Stimulated activated CD4-positive, alpha-beta T cell treated with anti-CD3 and anti-CD28 coated beads, Interleukin-4, amount 100 ng/mL, for 1 hour (primary cell): ENCODE measurements at regions not wholly inside any gene's neighbourhood (a gene's known extent, or its start where the extent isn't known, plus 50 kb on each side); places are given as distances from the start of the nearest gene placed in this dataset.

Experiments
- DNase-seq: peaks from one replicate; pipeline ENCODE4 v3.0.0-alpha.2; 2020

DNA sequence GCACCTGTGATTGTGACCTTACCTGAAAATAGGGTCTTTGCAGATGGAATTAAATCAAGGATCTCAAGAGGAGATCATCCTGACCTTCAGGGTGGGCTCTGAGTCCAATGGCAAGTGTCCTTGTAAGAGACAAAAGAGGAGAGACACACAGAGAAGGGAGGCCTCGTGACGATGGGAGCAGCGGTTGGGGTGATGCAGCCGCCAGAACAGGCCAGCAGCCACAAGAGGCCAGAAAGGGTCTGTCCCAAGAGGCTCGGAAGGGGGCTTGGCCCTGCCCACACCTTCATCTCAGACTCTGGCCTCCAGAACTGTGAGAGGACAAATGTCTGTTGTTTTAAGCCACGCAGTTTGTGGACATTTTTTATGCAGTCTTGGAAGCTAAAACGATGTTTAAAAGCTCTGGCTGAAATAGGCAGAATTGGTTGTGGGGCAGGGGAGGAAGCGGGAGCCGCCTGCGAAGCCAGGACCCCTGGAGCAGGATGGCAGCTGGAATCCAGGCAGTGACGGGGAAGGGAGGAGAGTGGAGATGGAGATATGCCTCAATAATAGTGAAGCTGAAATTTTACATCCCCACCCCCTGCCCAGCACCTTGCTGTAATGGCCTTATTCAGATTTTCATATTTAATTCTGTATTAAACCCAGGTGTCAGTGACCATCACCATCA lies 216.4 kb downstream of the ANKRD60 start:
- DNase-seq = no peak

DNA sequence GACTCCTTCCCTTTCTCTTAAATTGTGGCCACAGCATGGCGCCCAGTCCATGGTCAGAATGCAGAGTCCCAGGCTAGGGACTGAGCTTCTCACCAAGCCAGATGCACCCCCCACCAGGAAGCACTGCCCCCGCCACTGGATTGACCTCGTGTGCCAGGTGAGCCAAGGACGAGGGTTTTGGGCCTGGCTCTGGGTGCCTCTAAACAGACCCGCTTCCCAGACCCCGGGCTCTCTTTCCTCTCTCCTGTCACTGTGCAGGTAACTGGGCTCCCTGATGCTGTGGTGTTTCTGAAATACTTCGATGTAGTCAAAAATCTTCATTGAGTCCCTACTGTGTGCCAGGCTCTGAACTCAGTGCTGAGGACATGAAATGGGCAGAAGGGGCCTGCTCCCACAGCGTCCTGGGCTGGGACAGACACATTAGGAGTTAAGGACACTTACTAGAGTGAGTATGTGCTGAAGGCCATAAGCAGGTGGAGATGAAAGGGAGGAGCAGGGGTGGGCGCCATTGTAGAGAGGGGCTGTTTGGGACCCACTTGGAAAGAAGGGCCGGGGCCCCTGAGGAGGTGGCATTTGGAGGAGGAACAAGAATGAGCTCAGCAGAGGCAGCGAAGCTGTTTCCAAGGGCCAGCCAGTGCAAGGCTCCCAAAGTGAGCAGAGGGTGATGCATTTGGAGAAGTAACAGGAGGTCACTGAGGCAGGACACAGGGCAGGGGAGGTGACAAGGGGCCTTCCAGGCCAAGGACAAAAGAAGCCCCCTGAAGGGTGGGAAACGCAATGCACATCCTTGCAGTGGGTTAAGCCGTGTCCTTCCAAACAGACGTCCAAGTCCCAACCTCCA lies 217.1 kb downstream of the ANKRD60 start:
- no peak for DNase-seq

DNA sequence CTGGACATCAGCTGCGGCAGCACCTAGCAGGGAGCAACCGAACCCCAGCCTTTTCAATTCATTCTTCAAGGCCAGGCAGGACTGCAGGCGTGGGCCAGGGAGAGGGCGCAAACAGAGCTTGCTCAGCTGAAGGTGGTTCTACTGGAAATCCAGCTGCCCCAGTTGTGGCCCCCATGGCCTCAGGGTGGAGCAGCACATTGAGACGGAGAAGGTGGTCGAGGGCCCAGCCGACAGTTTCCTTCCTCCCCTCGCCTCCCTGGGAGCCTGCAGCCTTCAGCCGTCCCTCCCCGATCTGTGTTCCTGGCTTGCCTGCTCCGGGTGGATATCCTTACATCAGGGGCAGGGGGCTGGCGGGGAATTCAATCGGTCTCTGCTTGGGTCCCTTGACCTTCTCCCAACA lies 217.8 kb downstream of the ANKRD60 start:
- no peak for DNase-seq

DNA sequence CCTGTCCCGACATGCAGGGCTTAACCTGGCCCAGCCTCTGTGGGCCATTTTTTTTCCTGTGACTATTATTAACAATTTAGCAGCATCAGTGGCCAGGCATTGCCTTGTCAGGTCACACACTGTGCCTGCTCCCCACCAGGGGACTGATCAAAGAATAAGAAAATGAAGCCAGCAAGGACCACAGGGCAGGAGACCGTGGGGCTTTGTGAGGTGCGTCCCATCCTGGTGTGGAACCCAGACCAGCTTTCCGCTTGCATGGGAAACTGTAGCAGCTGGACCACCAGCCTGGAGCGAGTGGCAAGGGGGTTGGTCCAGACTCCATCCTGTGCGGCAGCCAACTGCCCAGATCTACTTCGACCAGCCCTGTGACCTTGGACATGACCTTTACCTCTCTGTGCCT lies 218.3 kb downstream of the ANKRD60 start:
- no peak for DNase-seq

DNA sequence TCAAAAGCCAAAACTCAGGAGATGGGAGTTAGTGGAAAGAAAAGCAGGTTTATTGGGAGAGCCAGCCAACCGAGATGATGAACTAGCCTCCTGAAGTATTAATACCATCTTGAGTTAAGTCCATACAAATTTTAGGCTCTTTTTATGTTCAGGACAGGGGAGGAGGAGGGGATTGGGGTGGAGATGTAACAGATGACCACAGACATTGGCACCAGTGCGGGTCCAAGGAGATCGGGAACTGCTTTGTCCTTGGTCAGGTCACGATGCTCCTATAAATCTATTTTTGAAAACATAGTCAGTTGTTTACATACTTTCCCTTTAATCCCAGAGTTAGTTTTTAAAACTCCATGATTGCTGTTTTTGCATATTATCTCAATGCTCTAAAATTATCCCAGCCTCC lies 219.6 kb downstream of the ANKRD60 start:
- DNase-seq = no peak

DNA sequence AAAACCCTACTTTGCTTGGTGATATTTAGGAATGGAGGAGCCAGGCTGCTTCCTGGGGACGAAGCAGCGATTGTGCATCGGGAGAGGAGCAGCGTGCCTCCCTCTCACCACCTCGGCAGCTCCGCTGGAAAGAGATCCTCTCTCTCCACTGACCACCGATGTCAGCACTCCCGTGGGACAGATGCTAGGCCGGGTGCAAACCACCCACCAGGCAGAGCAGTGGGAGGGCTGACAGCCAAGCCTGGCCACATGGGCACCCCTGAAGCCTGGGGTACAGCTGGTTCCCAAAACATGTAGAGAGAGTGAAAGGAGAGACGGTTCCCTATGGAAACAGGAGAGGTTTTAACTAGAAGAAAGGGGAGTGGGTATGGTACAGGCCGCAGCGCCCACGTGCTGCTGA lies 220.0 kb downstream of the ANKRD60 start:
- DNase-seq = no peak

DNA sequence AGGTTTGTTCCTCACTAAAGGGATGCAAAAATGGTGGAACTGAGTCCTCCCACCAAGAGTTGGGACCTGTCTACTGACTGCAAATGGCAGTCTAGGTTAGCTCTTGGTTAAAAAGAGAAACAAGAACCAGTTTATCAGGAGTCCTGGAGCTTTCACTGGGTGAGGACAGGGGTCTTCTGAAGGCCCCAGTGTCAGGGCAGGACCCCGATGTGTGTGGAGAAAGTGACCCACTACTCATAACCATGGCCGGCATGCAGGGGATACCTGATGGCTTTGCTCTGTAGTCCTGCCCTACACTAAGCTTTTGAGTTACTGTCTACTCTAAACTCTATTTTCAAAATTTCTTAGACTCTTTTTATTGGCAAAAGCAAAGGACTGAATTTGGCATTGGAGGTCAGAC lies 220.5 kb downstream of the ANKRD60 start:
- DNase-seq = no peak

DNA sequence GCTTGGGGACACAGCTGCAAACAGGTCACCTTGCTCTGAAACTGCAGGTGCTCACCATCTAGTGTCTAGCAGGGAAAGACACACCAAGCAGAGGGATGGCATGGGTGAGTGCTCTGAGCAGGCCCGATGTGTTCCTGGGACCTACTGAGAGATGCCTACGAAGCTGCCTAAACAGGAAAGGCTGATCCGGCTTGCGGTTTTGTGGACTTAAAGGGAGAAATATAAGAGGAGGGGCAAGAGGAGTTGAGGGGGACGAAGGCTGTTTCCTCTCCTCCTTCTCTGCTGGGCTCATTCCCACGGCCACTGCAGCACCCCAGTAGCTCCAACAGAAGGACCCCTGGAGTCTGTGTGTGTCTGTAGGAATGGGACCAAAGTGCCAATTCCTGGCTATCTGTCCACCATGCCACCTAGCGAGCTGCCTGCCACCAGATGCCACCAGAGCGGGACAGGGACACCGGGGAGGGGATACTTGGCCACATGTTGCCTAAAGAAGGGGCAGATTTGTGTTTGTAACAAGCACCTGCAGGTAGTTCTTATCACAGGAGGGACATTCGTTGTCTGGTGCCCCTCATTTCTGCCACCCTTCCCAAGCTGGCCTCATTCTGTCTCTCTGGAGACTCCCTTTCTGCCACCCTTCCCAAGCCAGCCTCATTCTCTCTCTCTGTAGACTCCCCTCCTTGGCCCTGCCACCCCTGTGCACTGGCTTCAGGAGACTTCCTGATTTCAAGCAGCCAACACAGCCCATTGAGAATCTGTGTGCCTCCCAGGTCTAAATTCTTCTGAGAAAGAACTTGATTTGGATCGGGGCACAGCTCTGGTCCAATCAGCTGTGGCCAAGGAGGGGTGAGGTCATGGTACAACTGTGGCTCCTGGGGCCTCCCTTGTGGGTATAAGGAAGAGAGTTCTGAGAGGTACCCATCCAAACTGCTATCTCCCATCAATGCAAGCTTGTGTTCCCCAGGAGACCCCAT lies 221.8 kb downstream of the ANKRD60 start:
- DNase-seq = no peak

DNA sequence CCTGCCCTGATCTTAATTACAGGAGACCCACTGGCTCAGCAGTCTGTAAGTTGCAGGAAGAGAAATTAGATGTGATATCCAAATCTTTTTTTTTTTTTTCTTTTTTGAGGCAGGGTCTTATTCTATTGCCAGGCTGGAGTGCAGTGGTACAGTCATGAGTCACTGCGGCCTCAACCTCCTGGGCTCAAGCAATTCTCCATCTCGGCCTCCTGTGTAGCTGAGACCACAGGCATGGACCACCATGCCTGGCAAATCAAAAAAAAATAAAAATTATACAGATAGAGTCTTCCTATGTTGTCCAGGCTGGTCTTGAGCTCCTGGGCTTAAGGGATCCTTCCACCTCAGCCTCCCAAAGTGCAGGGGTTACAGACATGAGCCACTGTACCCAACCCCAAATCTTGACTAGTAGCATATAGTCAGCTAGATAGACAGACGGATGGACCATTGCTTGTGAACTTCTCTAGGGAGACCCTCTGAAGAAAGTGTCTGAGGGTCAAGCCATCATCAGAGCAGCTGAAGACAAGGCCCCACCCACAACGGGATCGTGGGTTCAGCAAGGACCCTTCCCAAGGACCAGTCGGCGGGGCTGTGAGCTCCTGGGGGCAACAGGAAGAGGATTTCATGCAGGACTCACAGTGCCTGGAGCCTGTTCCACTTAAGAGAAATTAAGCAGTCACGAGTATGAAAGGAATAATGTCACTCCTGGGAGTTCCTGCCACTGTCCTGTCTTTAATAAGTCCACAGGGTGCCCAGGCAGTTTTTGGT lies 222.7 kb downstream of the ANKRD60 start:
- no peak for DNase-seq

DNA sequence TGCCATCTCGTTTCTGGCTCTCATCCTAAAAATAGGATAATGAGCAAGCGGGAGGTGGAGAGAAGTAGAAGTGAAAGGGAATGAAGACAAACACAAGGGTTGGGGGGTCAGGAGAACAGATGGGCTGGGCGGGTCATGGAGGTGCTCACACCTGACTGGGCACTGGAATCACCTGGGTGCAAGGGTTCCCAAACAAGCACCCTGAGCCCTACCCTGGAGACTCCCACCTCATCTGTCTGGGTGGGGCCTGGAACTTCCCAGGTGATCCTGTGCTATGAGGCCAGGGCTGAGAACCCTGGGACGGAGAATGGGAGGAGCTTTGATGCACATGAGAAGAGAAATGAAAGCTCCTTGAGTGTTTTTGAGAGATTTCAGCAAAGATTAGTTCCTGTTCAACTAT lies 223.6 kb downstream of the ANKRD60 start:
- no peak for DNase-seq

DNA sequence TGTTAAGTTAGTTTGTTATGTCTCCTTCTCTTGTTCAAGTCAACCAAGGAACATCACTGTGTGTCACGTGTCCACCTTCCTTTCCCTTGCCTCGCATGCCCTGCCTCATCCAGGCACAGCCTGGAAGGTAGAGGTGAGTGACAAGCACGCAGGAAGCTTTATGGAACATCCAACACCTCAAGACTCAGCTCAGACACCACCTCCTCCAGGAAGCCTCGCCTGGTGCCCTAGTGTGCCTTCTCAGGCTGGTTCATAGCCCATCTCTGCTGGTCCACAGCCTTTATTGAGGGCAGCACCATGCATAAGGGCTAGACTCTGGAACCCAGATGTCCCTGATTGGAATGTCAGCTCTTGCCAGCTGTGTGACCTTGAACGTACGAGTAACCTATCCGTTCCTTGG lies 224.3 kb downstream of the ANKRD60 start:
- no peak for DNase-seq

DNA sequence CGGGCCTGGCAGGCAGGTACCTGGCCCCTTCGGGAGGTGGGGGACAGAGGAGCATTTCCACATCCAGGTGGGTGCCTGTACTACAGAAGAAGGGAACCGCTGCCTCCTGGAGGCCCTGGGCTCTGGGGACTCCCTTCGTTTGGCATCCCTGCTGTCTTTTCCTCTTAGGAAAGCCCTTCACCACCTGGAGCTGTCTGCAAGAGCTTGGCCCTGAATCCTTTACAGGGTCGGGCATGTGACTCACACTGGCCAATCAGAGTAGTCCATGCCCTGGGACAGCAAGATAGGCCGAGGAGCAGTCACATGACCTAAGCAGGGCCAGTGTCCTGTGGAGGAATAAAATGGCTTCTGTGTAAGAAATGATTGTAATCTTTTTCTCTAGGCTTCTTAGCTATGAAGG lies 224.9 kb downstream of the ANKRD60 start:
- no peak for DNase-seq

DNA sequence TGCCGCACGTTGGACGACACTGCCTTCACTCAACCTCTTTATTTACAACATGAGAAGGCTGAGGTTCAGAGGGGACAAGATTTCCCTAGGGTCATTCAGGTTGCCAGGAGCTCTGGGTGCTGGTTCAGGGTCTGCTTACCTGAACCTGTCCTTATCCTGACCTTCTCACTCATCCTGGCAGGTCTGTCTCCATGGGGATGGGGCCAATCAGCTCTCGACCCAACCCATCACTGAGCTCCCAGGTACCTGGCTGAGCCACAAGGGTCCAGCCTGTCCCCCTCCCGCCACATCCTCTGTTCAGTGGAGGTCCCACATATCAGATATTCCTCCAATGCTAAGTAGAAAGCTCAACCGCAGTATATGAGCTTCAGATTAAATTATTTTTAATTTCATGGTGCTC lies 225.6 kb downstream of the ANKRD60 start:
- DNase-seq = no peak

DNA sequence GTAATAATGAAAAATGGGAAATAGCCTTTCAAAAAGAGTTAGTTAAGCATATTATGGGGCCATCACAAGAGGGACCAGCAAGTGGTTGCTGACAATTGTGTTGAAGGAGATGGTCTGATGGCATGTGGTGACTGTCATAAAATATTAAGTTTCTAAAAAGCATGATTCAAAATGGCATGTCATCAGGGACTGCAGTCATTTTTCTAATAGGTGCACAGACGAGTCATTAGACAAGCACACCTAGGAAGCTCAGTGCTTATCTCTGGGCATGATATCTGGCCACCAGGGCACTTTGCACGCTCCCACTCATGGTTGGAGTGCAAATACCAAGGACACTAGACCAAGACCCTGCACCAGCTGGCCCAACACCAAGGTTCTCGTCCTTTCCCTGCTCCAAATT lies 226.5 kb downstream of the ANKRD60 start:
- no peak for DNase-seq

DNA sequence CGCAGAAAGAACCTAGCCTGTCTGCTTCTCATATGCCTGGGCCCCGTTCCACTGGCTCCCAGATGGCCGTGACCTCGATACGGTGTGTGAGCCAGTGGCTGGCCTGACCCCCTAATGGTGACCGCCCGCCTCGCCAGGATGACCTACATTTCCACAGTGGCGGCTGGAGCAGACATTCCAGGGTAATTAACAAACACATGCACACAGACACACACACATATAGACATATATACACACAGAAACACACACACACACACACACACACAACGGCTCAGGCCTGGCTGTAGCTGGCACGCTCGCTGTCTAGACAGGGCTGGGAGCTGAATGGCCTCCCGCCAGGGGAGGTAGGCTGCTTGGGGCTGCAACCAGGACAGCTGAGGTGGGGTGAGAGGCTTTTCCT lies 227.1 kb downstream of the ANKRD60 start:
- DNase-seq = no peak

DNA sequence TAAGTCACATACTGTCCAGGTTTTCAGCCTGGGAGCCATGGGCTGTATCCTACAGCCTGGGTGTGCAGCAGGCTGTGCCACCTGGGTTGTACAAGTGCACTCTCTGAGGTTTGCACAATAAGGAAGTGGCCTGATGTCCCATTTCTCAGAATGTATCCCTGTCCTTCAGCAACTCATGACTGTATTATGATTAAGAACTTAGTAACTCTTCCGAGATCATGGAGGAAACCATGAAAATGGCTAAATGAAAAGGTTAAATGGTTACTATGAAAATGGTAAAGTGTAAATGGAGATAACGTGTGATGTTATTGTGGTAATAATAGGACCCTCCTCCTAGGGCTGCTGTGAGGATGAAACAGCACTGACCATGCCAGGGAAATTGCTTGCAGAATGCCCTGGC lies 227.6 kb downstream of the ANKRD60 start:
- no peak for DNase-seq

DNA sequence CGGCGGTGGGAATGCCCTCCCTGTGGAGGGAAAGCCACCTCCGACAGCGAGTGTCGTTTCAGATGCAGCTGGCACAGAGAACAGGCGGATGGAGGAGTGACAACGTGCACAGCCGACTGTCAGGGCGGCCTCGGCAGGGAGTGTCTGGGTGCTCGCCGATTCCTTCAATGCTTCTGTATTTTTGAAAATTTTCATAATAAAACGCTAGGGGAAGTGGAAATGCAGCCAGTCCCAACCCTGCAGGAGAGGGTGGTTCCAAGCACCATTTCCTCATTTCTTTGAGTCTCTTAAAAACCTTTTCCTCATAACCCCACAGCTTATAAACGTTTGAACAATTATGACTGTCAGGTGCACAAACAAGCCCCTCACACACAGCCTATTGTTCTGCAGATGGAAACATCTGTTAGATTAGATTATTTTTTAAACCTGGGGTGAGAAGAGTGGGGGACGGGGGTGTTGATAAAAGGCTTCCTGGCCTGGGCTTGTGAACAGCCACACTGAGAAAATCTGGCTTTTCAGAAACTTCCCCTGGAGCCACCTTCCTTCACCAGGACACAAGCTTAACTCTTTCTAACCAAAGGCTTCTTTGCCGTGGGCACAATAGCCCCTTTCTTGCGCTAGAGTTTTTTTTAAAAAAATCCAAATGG lies 228.9 kb downstream of the ANKRD60 start:
- no peak for DNase-seq

DNA sequence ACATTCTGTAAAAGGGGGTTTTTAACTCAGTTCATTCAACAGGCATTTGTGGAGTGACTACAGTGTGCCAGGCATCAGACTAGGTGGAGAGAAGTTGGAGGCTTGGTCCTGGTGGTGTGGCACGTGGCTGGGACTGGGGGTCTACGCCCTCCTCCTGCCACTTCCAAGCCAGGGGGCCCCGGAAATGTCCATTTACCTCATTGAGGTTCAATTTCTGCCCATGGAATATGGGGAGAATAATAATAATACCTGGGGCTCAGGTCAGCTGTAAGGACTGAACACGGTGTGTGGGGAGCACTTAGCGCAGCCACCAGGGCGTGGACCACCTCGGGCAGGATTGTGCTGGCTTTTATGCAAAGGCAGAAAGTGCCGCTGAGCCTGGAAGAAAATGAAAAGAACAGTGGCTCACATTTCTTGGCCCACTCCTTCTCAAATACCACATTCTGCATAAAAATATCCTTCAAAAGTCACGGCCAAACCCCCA lies 229.4 kb downstream of the ANKRD60 start:
- DNase-seq = no peak

DNA sequence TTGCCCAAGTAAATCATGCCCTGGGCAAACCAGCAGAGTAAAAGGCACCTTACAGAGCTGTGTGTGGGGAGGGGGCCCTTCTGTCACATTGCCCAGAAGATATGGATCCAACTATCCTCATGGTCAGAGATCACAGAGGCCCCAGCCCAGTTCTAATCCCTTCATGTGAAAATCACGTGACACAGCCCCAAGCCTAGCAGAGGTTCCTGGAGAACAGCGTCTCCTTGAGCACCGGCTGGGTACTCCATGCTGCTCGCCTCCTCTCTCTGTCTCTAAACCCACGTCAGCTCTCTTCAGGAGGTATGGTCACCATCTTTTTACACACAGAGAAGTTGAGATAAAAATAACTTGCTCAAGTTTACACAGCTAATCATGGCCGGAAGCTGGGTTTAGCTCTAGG lies 230.2 kb downstream of the ANKRD60 start:
- no peak for DNase-seq

DNA sequence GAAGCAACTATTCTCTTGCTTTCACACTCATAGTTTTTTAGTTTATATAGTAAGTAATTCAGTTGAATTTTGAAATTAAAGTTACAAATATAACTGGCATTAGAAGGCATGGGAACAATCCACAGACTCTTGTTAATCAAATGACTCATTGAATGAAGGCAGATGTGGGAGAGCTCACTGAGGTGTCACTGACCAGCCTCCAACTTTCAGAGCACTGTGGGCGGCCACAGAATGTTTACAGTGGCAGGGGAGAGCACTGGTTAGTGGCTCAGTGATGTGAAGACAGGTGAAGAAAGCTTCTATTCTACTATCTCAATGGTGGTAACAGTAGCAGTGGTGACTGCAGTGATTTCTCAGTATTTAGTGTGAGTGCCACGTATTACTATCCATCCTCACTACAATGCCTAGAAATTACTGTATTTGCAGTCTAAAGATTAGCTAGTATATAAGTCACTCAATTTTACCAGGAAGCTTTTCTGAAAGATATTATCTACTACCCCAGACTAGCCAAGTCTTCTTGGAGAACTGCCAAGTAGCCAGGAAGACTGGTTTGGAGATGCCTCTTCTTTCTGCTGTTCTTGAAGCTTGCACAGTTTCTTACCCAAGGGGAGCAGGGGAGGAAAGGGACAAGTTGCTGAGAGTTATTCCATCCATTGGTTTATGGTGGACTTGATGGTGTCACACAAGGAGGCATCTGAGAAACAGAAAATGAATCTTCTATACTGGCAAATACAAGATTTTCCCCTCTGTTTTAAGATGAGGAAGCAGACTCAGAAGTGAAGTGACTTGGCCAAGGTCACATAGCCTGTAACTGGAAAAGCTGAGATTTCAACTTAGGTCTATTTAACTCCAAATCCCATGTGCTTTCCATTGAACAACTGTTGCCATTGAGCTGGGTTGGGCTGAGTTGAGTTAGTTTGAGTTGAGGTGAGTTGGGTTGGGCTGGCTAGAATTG lies 231.2 kb downstream of the ANKRD60 start:
- DNase-seq = no peak

DNA sequence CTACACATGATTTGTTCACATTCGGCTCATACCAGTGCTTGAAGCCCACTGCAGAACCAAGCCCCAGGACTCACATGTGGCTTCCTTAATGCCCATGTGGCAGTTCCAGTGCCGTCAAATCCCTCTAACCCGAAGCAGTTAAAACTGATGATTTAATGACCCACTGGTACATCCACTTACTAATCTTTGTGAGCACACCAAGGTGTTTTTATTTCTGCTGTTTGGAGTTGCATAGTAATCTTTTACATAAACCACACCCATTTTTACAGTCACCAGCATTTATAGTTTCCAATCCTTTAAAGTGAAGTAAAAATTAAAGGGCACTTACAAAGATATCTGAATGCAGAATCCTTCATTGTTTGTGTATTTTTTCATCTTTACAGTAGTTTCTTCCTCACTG lies 232.0 kb downstream of the ANKRD60 start:
- no peak for DNase-seq
